ENCODE measurements at regions not wholly inside any gene's neighbourhood (a gene's known extent, or its start where the extent isn't known, plus 50 kb on each side); places are given as distances from the start of the nearest gene placed in this dataset.

- H3K27me3 Mint-ChIP-seq: peaks cover 25% of the 10 kb centered on the region
- H3K9me3 Mint-ChIP-seq: no peaks in the 10 kb centered on the region
- no peaks in the 10 kb centered on the region for H3K36me3 Mint-ChIP-seq
- DNase-seq (ENCODE audit: low spot score in 2 of 2) (no peak), ATAC-seq (ENCODE audit: low read depth) (no peak)
- no peak overlapping the region for H3K27ac Mint-ChIP-seq
- no peaks in the 10 kb centered on the region for H3K4me1 Mint-ChIP-seq
- H3K4me3 Mint-ChIP-seq: no peak overlapping the region
Observed at GRCh38 chr15:77738441-77739302, 106.0 kb upstream of the LINGO1 start.

- Mint-ChIP-seq H3K4me1 (no peaks in the 10 kb centered on the region), H3K4me3 (no peak overlapping the region), H3K9me3 (no peaks in the 10 kb centered on the region), H3K27me3 (peaks cover 26% of the 10 kb centered on the region), H3K27ac (no peak overlapping the region), H3K36me3 (no peaks in the 10 kb centered on the region)
- DNase-seq (ENCODE audit: low spot score in 2 of 2) (no peak), ATAC-seq (ENCODE audit: low read depth) (no peak)
Observed at GRCh38 chr15:77738038-77738370, 105.3 kb upstream of the LINGO1 start.

GRCh38 chr15:77737238-77738037 lies 104.7 kb upstream of the LINGO1 start:
- no peak for ATAC-seq (ENCODE audit: low read depth)
- no peaks in the 10 kb centered on the region for H3K4me1 Mint-ChIP-seq
- H3K4me3 Mint-ChIP-seq: no peak overlapping the region
- H3K36me3 Mint-ChIP-seq: no peaks in the 10 kb centered on the region
- DNase-seq (ENCODE audit: low spot score in 2 of 2): no peak
- H3K9me3 Mint-ChIP-seq: no peaks in the 10 kb centered on the region
- H3K27ac Mint-ChIP-seq: no peak overlapping the region
- H3K27me3 Mint-ChIP-seq: peaks cover 26% of the 10 kb centered on the region

- no peak overlapping the region for H3K27ac Mint-ChIP-seq
- H3K4me1 Mint-ChIP-seq: no peaks in the 10 kb centered on the region
- ATAC-seq (ENCODE audit: low read depth): no peak
- H3K27me3 Mint-ChIP-seq: peaks cover 26% of the 10 kb centered on the region
- no peak for DNase-seq (ENCODE audit: low spot score in 2 of 2)
- no peak overlapping the region for H3K4me3 Mint-ChIP-seq
- no peaks in the 10 kb centered on the region for H3K36me3 Mint-ChIP-seq
- H3K9me3 Mint-ChIP-seq: no peaks in the 10 kb centered on the region
Observed at GRCh38 chr15:77734306-77734705, 101.6 kb upstream of the LINGO1 start.

- DNase-seq (ENCODE audit: low spot score in 2 of 2) (no peak), ATAC-seq (ENCODE audit: low read depth) (no peak)
- Mint-ChIP-seq H3K4me1 (no peaks in the 10 kb centered on the region), H3K27me3 (peaks cover 29% of the 10 kb centered on the region), H3K27ac (no peak overlapping the region), H3K36me3 (no peaks in the 10 kb centered on the region), H3K4me3 (no peak overlapping the region), H3K9me3 (no peaks in the 10 kb centered on the region)
Observed at GRCh38 chr15:77733579-77734300, 101.0 kb upstream of the LINGO1 start.

GRCh38 chr15:77732514-77733335 lies 100.0 kb upstream of the LINGO1 start:
- DNase-seq (ENCODE audit: low spot score in 2 of 2) (no peak), ATAC-seq (ENCODE audit: low read depth) (no peak)
- no peaks in the 10 kb centered on the region for H3K4me1 Mint-ChIP-seq
- no peaks in the 10 kb centered on the region for H3K36me3 Mint-ChIP-seq
- no peak overlapping the region for H3K4me3 Mint-ChIP-seq
- no peaks in the 10 kb centered on the region for H3K9me3 Mint-ChIP-seq
- peaks cover 20% of the 10 kb centered on the region for H3K27me3 Mint-ChIP-seq
- H3K27ac Mint-ChIP-seq: no peak overlapping the region

- Mint-ChIP-seq H3K36me3 (no peaks in the 10 kb centered on the region), H3K9me3 (no peaks in the 10 kb centered on the region), H3K4me3 (no peak overlapping the region), H3K27ac (no peak overlapping the region), H3K27me3 (peaks cover 17% of the 10 kb centered on the region), H3K4me1 (no peaks in the 10 kb centered on the region)
- DNase-seq (ENCODE audit: low spot score in 2 of 2): no peak
- ATAC-seq (ENCODE audit: low read depth): no peak
Observed at GRCh38 chr15:77731945-77732344, 99.2 kb upstream of the LINGO1 start.

GRCh38 chr15:77731067-77731466 lies 98.4 kb upstream of the LINGO1 start:
- Mint-ChIP-seq H3K27ac (no peak overlapping the region), H3K27me3 (peaks cover 16% of the 10 kb centered on the region), H3K36me3 (no peaks in the 10 kb centered on the region), H3K4me1 (no peaks in the 10 kb centered on the region), H3K9me3 (no peaks in the 10 kb centered on the region), H3K4me3 (no peak overlapping the region)
- no peak for DNase-seq (ENCODE audit: low spot score in 2 of 2)
- no peak for ATAC-seq (ENCODE audit: low read depth)

GRCh38 chr15:77727635-77728304 lies 95.1 kb upstream of the LINGO1 start:
- DNase-seq (ENCODE audit: low spot score in 2 of 2): no peak
- no peaks in the 10 kb centered on the region for H3K9me3 Mint-ChIP-seq
- no peak overlapping the region for H3K27ac Mint-ChIP-seq
- peaks cover 12% of the 10 kb centered on the region for H3K27me3 Mint-ChIP-seq
- no peaks in the 10 kb centered on the region for H3K36me3 Mint-ChIP-seq
- H3K4me3 Mint-ChIP-seq: no peak overlapping the region
- ATAC-seq (ENCODE audit: low read depth): no peak
- H3K4me1 Mint-ChIP-seq: no peaks in the 10 kb centered on the region

- Mint-ChIP-seq H3K9me3 (no peaks in the 10 kb centered on the region), H3K4me3 (no peak overlapping the region), H3K27me3 (peaks cover 13% of the 10 kb centered on the region), H3K4me1 (no peaks in the 10 kb centered on the region), H3K27ac (no peak overlapping the region), H3K36me3 (no peaks in the 10 kb centered on the region)
- DNase-seq (ENCODE audit: low spot score in 2 of 2): no peak
- ATAC-seq (ENCODE audit: low read depth): no peak
Observed at GRCh38 chr15:77724715-77725114, 92.0 kb upstream of the LINGO1 start.

GRCh38 chr15:77723756-77724155 lies 91.0 kb upstream of the LINGO1 start:
- Mint-ChIP-seq H3K36me3 (no peaks in the 10 kb centered on the region), H3K4me3 (no peak overlapping the region), H3K27ac (no peak overlapping the region), H3K4me1 (no peaks in the 10 kb centered on the region), H3K9me3 (no peaks in the 10 kb centered on the region), H3K27me3 (peaks cover 11% of the 10 kb centered on the region)
- DNase-seq (ENCODE audit: low spot score in 2 of 2) (no peak), ATAC-seq (ENCODE audit: low read depth) (no peak)

GRCh38 chr15:77722759-77723460 lies 90.2 kb upstream of the LINGO1 start:
- Mint-ChIP-seq H3K9me3 (no peaks in the 10 kb centered on the region), H3K27me3 (peaks cover 11% of the 10 kb centered on the region), H3K4me3 (no peak overlapping the region), H3K36me3 (no peaks in the 10 kb centered on the region), H3K4me1 (no peaks in the 10 kb centered on the region), H3K27ac (no peak overlapping the region)
- DNase-seq (ENCODE audit: low spot score in 2 of 2): no peak
- ATAC-seq (ENCODE audit: low read depth): no peak

- no peak for DNase-seq (ENCODE audit: low spot score in 2 of 2)
- no peaks in the 10 kb centered on the region for H3K4me1 Mint-ChIP-seq
- H3K9me3 Mint-ChIP-seq: no peaks in the 10 kb centered on the region
- no peak for ATAC-seq (ENCODE audit: low read depth)
- no peak overlapping the region for H3K4me3 Mint-ChIP-seq
- H3K27ac Mint-ChIP-seq: no peak overlapping the region
- H3K36me3 Mint-ChIP-seq: no peaks in the 10 kb centered on the region
- peaks cover 11% of the 10 kb centered on the region for H3K27me3 Mint-ChIP-seq
Observed at GRCh38 chr15:77721963-77722362, 89.3 kb upstream of the LINGO1 start.
